ENCODE measurements at regions not wholly inside any gene's neighbourhood (a gene's known extent, or its start where the extent isn't known, plus 50 kb on each side); places are given as distances from the start of the nearest gene placed in this dataset.
"Not testable (repeated sequence)": the region's sequence is repeated elsewhere in the genome, so short reads cannot be mapped to it uniquely, and the experiment has no call there.

DNA sequence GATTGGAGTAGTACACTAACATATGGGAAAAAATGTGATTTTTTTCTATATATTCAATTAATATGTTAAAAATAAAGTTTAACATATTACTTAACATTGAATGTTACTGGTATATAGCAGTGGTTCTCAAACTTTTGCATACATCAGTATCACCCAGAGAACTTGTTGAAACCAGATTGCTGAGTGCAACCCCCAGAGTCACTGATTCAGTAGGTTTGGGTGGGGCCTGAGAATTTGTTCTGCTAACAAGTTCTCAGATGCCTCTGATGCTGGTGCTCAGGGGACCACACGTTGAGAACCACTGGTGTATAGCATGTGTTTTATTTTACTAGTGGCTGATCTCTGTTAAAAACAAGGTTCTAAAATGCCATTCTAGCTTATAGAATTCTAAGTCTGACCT lies 161.9 kb downstream of the HHIPL2 start:
- H3K36me3 ChIP-seq, result no peaks in the 10 kb centered on the region
- H3K27ac ChIP-seq, result no peak overlapping the region
- H3K4me3 ChIP-seq, result no peak overlapping the region
- intact Hi-C loops (cut with DNase I), result no loop called here
- no peak overlapping the region for H3K9ac ChIP-seq (ENCODE audit: low read depth in 2 of 2, low read length in 2 of 2)
- H3K27me3 ChIP-seq, result no peaks in the 10 kb centered on the region
- TF ChIP-seq, protein P1, sequence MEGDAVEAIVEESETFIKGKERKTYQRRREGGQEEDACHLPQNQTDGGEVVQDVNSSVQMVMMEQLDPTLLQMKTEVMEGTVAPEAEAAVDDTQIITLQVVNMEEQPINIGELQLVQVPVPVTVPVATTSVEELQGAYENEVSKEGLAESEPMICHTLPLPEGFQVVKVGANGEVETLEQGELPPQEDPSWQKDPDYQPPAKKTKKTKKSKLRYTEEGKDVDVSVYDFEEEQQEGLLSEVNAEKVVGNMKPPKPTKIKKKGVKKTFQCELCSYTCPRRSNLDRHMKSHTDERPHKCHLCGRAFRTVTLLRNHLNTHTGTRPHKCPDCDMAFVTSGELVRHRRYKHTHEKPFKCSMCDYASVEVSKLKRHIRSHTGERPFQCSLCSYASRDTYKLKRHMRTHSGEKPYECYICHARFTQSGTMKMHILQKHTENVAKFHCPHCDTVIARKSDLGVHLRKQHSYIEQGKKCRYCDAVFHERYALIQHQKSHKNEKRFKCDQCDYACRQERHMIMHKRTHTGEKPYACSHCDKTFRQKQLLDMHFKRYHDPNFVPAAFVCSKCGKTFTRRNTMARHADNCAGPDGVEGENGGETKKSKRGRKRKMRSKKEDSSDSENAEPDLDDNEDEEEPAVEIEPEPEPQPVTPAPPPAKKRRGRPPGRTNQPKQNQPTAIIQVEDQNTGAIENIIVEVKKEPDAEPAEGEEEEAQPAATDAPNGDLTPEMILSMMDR (IDR thresholded peaks at IDR 0.05), result no peak
- no peaks in the 10 kb centered on the region for H3K9me3 ChIP-seq
- no peaks in the 10 kb centered on the region for H3K4me1 ChIP-seq
- DNase-seq, result no peak

DNA sequence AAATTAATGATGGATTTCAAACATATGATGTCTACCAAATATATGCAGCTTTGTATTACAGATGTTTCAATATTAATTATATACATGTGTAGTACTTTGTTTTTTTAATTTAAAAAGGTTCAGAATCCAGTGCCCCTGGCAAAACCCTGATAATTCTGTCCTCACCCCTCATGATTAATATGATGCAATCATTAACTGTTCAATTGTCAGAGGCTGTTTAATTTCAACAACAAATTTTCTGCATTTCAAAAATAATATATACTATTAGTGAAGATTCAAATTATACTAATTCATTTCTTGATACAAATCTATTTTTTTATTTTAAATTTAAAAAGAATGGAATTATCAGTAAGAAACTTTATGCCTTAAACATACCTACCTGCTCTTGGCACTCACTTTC lies 162.6 kb downstream of the HHIPL2 start:
- H3K36me3 ChIP-seq, result no peaks in the 10 kb centered on the region
- intact Hi-C loops (cut with DNase I), result no loop called here
- no peaks in the 10 kb centered on the region for H3K4me1 ChIP-seq
- H3K27me3 ChIP-seq, result no peaks in the 10 kb centered on the region
- TF ChIP-seq, protein P1 (IDR thresholded peaks at IDR 0.05), result no peak
- no peak overlapping the region for H3K27ac ChIP-seq
- DNase-seq, result no peak
- no peaks in the 10 kb centered on the region for H3K9me3 ChIP-seq
- H3K9ac ChIP-seq (ENCODE audit: low read depth in 2 of 2, low read length in 2 of 2), result no peak overlapping the region
- H3K4me3 ChIP-seq, result no peak overlapping the region

DNA sequence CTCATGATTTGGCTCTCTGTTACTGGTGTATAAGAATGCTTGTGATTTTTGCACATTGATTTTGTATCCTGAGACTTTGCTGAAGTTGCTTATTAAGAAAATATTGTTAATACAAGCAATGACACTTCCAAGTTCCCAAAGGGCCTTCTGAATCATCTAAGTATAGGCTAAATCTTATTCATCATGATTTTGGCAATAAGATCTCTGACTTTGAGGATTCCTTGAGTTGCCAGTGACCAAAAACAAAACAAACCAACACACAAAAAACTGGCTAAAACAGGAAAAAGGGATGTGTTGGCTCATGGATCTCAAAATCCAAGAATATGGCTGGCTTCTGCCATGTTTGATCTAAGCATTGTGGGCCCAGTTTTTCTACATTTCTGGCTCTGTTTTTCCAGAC lies 163.4 kb downstream of the HHIPL2 start:
- DNase-seq, result no peak

DNA sequence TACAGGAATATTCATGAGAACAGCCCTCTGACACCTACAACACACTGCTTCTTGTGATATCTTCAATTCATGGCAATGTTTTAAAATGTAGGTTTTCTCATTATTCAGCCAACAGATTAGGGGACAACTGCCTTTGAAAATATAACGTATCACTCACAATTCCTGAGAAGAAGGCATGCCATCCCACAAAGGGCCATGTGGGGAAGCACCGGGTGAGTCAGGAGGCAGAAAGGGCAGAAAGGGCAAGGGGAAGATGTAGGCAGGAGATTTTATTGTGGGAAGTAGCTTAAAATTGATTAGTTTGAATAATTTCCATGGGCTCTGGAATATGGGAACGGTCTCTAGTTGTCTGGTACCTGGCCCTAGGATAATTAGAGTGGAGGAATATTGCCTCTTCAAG lies 165.7 kb downstream of the HHIPL2 start:
- TF ChIP-seq, protein P1 (IDR thresholded peaks at IDR 0.05), result no peak
- intact Hi-C loops (cut with DNase I), result no loop called here
- Histone ChIP-seq H3K27me3 (no peaks in the 10 kb centered on the region), H3K4me1 (no peaks in the 10 kb centered on the region), H3K9me3 (no peaks in the 10 kb centered on the region), H3K36me3 (no peaks in the 10 kb centered on the region), H3K9ac (ENCODE audit: low read depth in 2 of 2, low read length in 2 of 2) (no peak overlapping the region), H3K4me3 (no peak overlapping the region), H3K27ac (no peak overlapping the region)
- DNase-seq, result no peak

More for the DNA sequence above, 163.4 kb downstream of the HHIPL2 start:
- Histone ChIP-seq H3K27ac (no peak overlapping the region), H3K36me3 (no peaks in the 10 kb centered on the region), H3K9me3 (no peaks in the 10 kb centered on the region), H3K4me1 (no peaks in the 10 kb centered on the region), H3K9ac (ENCODE audit: low read depth in 2 of 2, low read length in 2 of 2) (no peak overlapping the region), H3K4me3 (no peak overlapping the region), H3K27me3 (no peaks in the 10 kb centered on the region)
- intact Hi-C loops (cut with DNase I), result no loop called here
- TF ChIP-seq, protein P1 (IDR thresholded peaks at IDR 0.05), result no peak

DNA sequence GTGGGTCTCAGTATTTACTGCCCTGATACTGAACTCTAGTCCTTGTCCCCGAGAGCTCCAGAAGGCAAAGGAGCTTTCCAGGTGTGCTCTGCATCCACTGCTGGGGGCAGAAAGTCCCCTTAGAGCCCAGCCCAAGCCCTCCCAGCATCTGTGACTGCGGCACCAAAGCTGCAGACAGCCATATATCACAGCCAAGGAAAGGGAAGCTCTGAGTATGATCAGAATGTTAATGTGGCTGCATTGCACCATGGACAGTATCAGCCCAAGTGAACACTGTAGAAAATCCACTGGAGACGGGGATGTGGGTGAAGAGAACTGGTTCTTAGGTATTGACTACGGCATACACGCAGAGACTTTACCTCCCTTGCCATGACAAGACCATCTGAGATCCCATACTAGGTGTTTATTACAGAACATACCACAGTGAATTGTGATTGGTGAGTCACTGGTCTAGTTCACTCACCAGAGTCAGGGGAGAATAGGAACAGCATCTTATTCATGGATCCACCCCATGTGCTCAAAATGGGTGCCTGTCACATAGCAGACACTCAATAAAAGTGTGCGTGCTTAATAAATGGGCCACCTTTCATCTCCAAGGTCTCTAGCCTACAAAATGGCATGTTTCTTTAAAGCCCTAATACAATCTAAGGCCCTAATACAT lies 170.3 kb downstream of the HHIPL2 start:
- Histone ChIP-seq H3K36me3 (no peaks in the 10 kb centered on the region), H3K27me3 (no peaks in the 10 kb centered on the region), H3K27ac (no peak overlapping the region), H3K9me3 (no peaks in the 10 kb centered on the region), H3K4me1 (no peaks in the 10 kb centered on the region), H3K4me3 (no peak overlapping the region), H3K9ac (ENCODE audit: low read depth in 2 of 2, low read length in 2 of 2) (no peak overlapping the region)
- intact Hi-C loops (cut with DNase I), result no loop called here
- no peak for DNase-seq
- TF ChIP-seq, protein P1 (IDR thresholded peaks at IDR 0.05), result no peak

DNA sequence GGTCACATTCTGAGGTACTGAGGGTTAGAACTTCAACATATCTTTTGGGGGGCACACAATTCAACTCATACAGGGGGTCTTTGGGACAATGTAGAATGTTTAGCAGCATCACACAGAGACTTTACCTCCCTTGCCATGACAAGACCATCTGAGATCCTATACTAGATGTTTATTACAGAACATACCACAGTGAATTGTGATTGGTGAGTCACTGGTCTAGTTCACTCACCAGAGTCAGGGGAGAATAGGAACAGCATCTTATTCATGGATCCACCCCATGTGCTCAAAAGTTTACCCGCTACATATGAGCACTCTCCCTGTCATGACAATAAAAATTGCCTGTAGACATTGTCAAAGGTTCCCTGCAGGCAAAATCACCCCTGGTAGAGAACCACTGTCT lies 171.1 kb downstream of the HHIPL2 start:
- H3K9ac ChIP-seq (ENCODE audit: low read depth in 2 of 2, low read length in 2 of 2); H3K4me1 ChIP-seq; intact Hi-C loops (cut with DNase I): not testable (repeated sequence)

More for the DNA sequence above, 171.1 kb downstream of the HHIPL2 start:
- H3K9me3 ChIP-seq, H3K4me3 ChIP-seq, H3K36me3 ChIP-seq, H3K27me3 ChIP-seq, H3K27ac ChIP-seq, DNase-seq: not testable (repeated sequence)
